ENCODE measurements at regions not wholly inside any gene's neighbourhood (a gene's known extent, or its start where the extent isn't known, plus 50 kb on each side); places are given as distances from the start of the nearest gene placed in this dataset.
"Not testable (repeated sequence)": the region's sequence is repeated elsewhere in the genome, so short reads cannot be mapped to it uniquely, and the experiment has no call there.

- Mint-ChIP-seq H3K4me3 (ENCODE audit: unreplicated experiment) (no peak overlapping the region), H3K36me3 (ENCODE audit: unreplicated experiment) (peaks cover 6% of the 10 kb centered on the region), H3K27me3 (ENCODE audit: unreplicated experiment) (peaks cover 1% of the 10 kb centered on the region), H3K9me3 (ENCODE audit: unreplicated experiment) (no peaks in the 10 kb centered on the region), H3K27ac (ENCODE audit: unreplicated experiment) (no peak overlapping the region), H3K4me1 (ENCODE audit: low read depth, unreplicated experiment) (no peaks in the 10 kb centered on the region)
- DNase-seq: no peak
- TF ChIP-seq CTCF (IDR thresholded peaks at IDR 0.05; ENCODE audit: partially characterized antibody, unreplicated experiment): no peak
Measured at GRCh38 chr7:45278763-45279398, 121.3 kb downstream of the RAMP3 start.

- H3K4me1 Mint-ChIP-seq (ENCODE audit: low read depth, unreplicated experiment); DNase-seq; H3K4me3 Mint-ChIP-seq (ENCODE audit: unreplicated experiment); H3K27me3 Mint-ChIP-seq (ENCODE audit: unreplicated experiment); H3K27ac Mint-ChIP-seq (ENCODE audit: unreplicated experiment): not testable (repeated sequence)
- Mint-ChIP-seq H3K9me3 (ENCODE audit: unreplicated experiment) (peaks cover 11% of the 10 kb centered on the region), H3K36me3 (ENCODE audit: unreplicated experiment) (peaks cover 23% of the 10 kb centered on the region)
Measured at GRCh38 chr7:45289611-45290010, 132.0 kb downstream of the RAMP3 start.

GRCh38 chr7:45290880-45291279 lies 133.3 kb downstream of the RAMP3 start:
- no peak overlapping the region for H3K27ac Mint-ChIP-seq (ENCODE audit: unreplicated experiment)
- no peaks in the 10 kb centered on the region for H3K27me3 Mint-ChIP-seq (ENCODE audit: unreplicated experiment)
- no peak for TF ChIP-seq CTCF (IDR thresholded peaks at IDR 0.05; ENCODE audit: partially characterized antibody, unreplicated experiment)
- H3K4me1 Mint-ChIP-seq (ENCODE audit: low read depth, unreplicated experiment): no peaks in the 10 kb centered on the region
- peaks cover 26% of the 10 kb centered on the region for H3K36me3 Mint-ChIP-seq (ENCODE audit: unreplicated experiment)
- no peak overlapping the region for H3K4me3 Mint-ChIP-seq (ENCODE audit: unreplicated experiment)
- DNase-seq: no peak
- peaks cover 11% of the 10 kb centered on the region for H3K9me3 Mint-ChIP-seq (ENCODE audit: unreplicated experiment)

- Mint-ChIP-seq H3K4me1 (ENCODE audit: low read depth, unreplicated experiment) (no peaks in the 10 kb centered on the region), H3K4me3 (ENCODE audit: unreplicated experiment) (no peak overlapping the region), H3K9me3 (ENCODE audit: unreplicated experiment) (peaks cover 6% of the 10 kb centered on the region), H3K36me3 (ENCODE audit: unreplicated experiment) (peaks cover 25% of the 10 kb centered on the region), H3K27me3 (ENCODE audit: unreplicated experiment) (no peaks in the 10 kb centered on the region), H3K27ac (ENCODE audit: unreplicated experiment) (no peak overlapping the region)
- TF ChIP-seq CTCF (IDR thresholded peaks at IDR 0.05; ENCODE audit: partially characterized antibody, unreplicated experiment): no peak
- DNase-seq: no peak
Measured at GRCh38 chr7:45292481-45292880, 134.9 kb downstream of the RAMP3 start.

- DNase-seq: no peak
- Mint-ChIP-seq H3K4me3 (ENCODE audit: unreplicated experiment) (no peak overlapping the region), H3K9me3 (ENCODE audit: unreplicated experiment) (peaks cover 4% of the 10 kb centered on the region), H3K36me3 (ENCODE audit: unreplicated experiment) (peaks cover 16% of the 10 kb centered on the region), H3K27ac (ENCODE audit: unreplicated experiment) (no peak overlapping the region), H3K27me3 (ENCODE audit: unreplicated experiment) (no peaks in the 10 kb centered on the region), H3K4me1 (ENCODE audit: low read depth, unreplicated experiment) (no peaks in the 10 kb centered on the region)
- no peak for TF ChIP-seq CTCF (IDR thresholded peaks at IDR 0.05; ENCODE audit: partially characterized antibody, unreplicated experiment)
Measured at GRCh38 chr7:45293295-45293942, 135.8 kb downstream of the RAMP3 start.

Data from glutamatergic neuron (in vitro differentiated cells).